Skeletal muscle tissue (tissue), 3 donors: ENCODE measurements at regions not wholly inside any gene's neighbourhood (a gene's known extent, or its start where the extent isn't known, plus 50 kb on each side); places are given as distances from the start of the nearest gene placed in this dataset.

Experiments used
- H3K27ac ChIP-seq: one replicate; pipeline ENCODE4 v1.7.0; 2013; ENCODE audit warnings: mild to moderate bottlenecking, low read depth, low read length, inconsistent platforms
- H3K27me3 ChIP-seq, 3 donors: one replicate each; pipeline ENCODE4 v1.7.0; 2013; ENCODE audit warnings: low read length in 3 of 3; ENCODE audit not compliant: control insufficient read depth in 3 of 3, insufficient read depth in 3 of 3
- H3K36me3 ChIP-seq, 3 donors: one replicate each; pipeline ENCODE4 v1.7.0; 2013; ENCODE audit warnings: low read length in 3 of 3; ENCODE audit not compliant: control insufficient read depth in 3 of 3, insufficient read depth in 3 of 3
- H3K4me1 ChIP-seq, 3 donors: one replicate each; pipeline ENCODE4 v1.7.0; 2013; ENCODE audit warnings: low read length in 3 of 3, mild to moderate bottlenecking in 3 of 3; ENCODE audit not compliant: control insufficient read depth in 3 of 3, insufficient read depth in 3 of 3
- H3K4me3 ChIP-seq, 3 donors: one replicate each; pipeline ENCODE4 v1.7.0; 2013; ENCODE audit warnings: low read length in 3 of 3
- H3K9ac ChIP-seq, 3 donors: one replicate each; pipeline ENCODE4 v1.7.0; 2013; ENCODE audit warnings: low read length in 3 of 3, mild to moderate bottlenecking in 3 of 3, moderate library complexity in 2 of 3, low read depth in 1 of 3
- H3K9me3 ChIP-seq, 3 donors: one replicate each; pipeline ENCODE4 v1.7.0; 2013; ENCODE audit warnings: low read length in 3 of 3; ENCODE audit not compliant: control insufficient read depth in 3 of 3
- donor health status: Osteomylitis.

- Histone ChIP-seq H3K9me3 (peaks cover 0 to 2% (median 0%) of the 10 kb centered on the region in 3 donors), H3K36me3 (no peaks in the 10 kb centered on the region), H3K27ac (no peak overlapping the region), H3K27me3 (peaks cover 0 to 2% (median 0%) of the 10 kb centered on the region in 3 donors), H3K4me3 (no peak overlapping the region), H3K9ac (no peak overlapping the region), H3K4me1 (no peaks in the 10 kb centered on the region)
These were observed 610.5 kb downstream of the IRX1 start for GRCh38 chr5:4206127-4206526.

GRCh38 chr5:4207486-4207885, 611.9 kb downstream of the IRX1 start:
- Histone ChIP-seq H3K27me3 (peaks cover 0 to 2% (median 2%) of the 10 kb centered on the region in 3 donors), H3K4me1 (no peaks in the 10 kb centered on the region), H3K4me3 (no peak overlapping the region)

GRCh38 chr5:4208537-4208936, 612.9 kb downstream of the IRX1 start:
- no peak overlapping the region for H3K9ac ChIP-seq
- peaks cover 0 to 2% (median 0%) of the 10 kb centered on the region in 3 donors for H3K9me3 ChIP-seq
- peaks cover 0 to 2% (median 2%) of the 10 kb centered on the region in 3 donors for H3K27me3 ChIP-seq
- H3K4me1 ChIP-seq = no peaks in the 10 kb centered on the region
- no peak overlapping the region for H3K4me3 ChIP-seq
- H3K27ac ChIP-seq = no peak overlapping the region
- H3K36me3 ChIP-seq = no peaks in the 10 kb centered on the region

More at GRCh38 chr5:4207486-4207885, 611.9 kb downstream of the IRX1 start:
- H3K36me3 ChIP-seq = no peaks in the 10 kb centered on the region
- no peak overlapping the region for H3K27ac ChIP-seq
- no peak overlapping the region for H3K9ac ChIP-seq
- H3K9me3 ChIP-seq = peaks cover 0 to 2% (median 0%) of the 10 kb centered on the region in 3 donors

GRCh38 chr5:4208996-4209395, 613.4 kb downstream of the IRX1 start:
- Histone ChIP-seq H3K4me3 (no peak overlapping the region), H3K27me3 (peaks cover 0 to 2% (median 2%) of the 10 kb centered on the region in 3 donors), H3K4me1 (no peaks in the 10 kb centered on the region), H3K9me3 (peaks cover 0 to 2% (median 0%) of the 10 kb centered on the region in 3 donors), H3K27ac (no peak overlapping the region), H3K9ac (no peak overlapping the region), H3K36me3 (no peaks in the 10 kb centered on the region)

- Histone ChIP-seq H3K9ac (no peak overlapping the region), H3K27me3 (peaks cover 0 to 2% (median 0%) of the 10 kb centered on the region in 3 donors), H3K4me1 (no peaks in the 10 kb centered on the region), H3K4me3 (no peak overlapping the region), H3K36me3 (no peaks in the 10 kb centered on the region), H3K27ac (no peak overlapping the region), H3K9me3 (peaks cover 0 to 2% (median 0%) of the 10 kb centered on the region in 3 donors)
These were observed 616.6 kb downstream of the IRX1 start for GRCh38 chr5:4212071-4212739.

GRCh38 chr5:4212981-4213819, 617.6 kb downstream of the IRX1 start:
- H3K36me3 ChIP-seq = no peaks in the 10 kb centered on the region
- H3K27ac ChIP-seq = no peak overlapping the region
- no peak overlapping the region for H3K9ac ChIP-seq
- H3K27me3 ChIP-seq = peaks cover 0 to 2% (median 0%) of the 10 kb centered on the region in 3 donors
- H3K9me3 ChIP-seq = peaks cover 0 to 2% (median 0%) of the 10 kb centered on the region in 3 donors
- H3K4me3 ChIP-seq = no peak overlapping the region
- no peaks in the 10 kb centered on the region for H3K4me1 ChIP-seq

- Histone ChIP-seq H3K4me1 (no peaks in the 10 kb centered on the region), H3K27me3 (peaks cover 0 to 2% (median 0%) of the 10 kb centered on the region in 3 donors), H3K27ac (no peak overlapping the region), H3K9ac (no peak overlapping the region), H3K36me3 (no peaks in the 10 kb centered on the region), H3K4me3 (no peak overlapping the region), H3K9me3 (no peaks in the 10 kb centered on the region)
These were observed 619.5 kb downstream of the IRX1 start for GRCh38 chr5:4215143-4215542.

- H3K9me3 ChIP-seq = no peaks in the 10 kb centered on the region
- H3K27me3 ChIP-seq = peaks cover 0 to 2% (median 0%) of the 10 kb centered on the region in 3 donors
- no peak overlapping the region for H3K9ac ChIP-seq
- no peak overlapping the region for H3K27ac ChIP-seq
- H3K36me3 ChIP-seq = no peaks in the 10 kb centered on the region
- no peak overlapping the region for H3K4me3 ChIP-seq
- H3K4me1 ChIP-seq = no peaks in the 10 kb centered on the region
These were observed 620.5 kb downstream of the IRX1 start for GRCh38 chr5:4216142-4216541.

- Histone ChIP-seq H3K4me3 (no peak overlapping the region), H3K9ac (no peak overlapping the region), H3K27me3 (no peaks in the 10 kb centered on the region), H3K27ac (no peak overlapping the region), H3K9me3 (no peaks in the 10 kb centered on the region), H3K4me1 (no peaks in the 10 kb centered on the region), H3K36me3 (no peaks in the 10 kb centered on the region)
These were observed 624.4 kb downstream of the IRX1 start for GRCh38 chr5:4220016-4220415.

GRCh38 chr5:4221048-4221447, 625.4 kb downstream of the IRX1 start:
- no peaks in the 10 kb centered on the region for H3K4me1 ChIP-seq
- H3K27ac ChIP-seq = no peak overlapping the region
- H3K9me3 ChIP-seq = no peaks in the 10 kb centered on the region
- no peaks in the 10 kb centered on the region for H3K36me3 ChIP-seq
- H3K4me3 ChIP-seq = no peak overlapping the region
- no peak overlapping the region for H3K9ac ChIP-seq
- no peaks in the 10 kb centered on the region for H3K27me3 ChIP-seq
